HepG2 (cell line): ENCODE measurements at regions not wholly inside any gene's neighbourhood (a gene's known extent, or its start where the extent isn't known, plus 50 kb on each side); places are given as distances from the start of the nearest gene placed in this dataset.

Experiments
- ATAC-seq: fragments of 200-7000 bp; cut with Tn5 transposase; 3 replicates; pipeline ENCODE4 v1.9.1; 2020; ENCODE audit warnings: mild to moderate bottlenecking, moderate library complexity
- BruUV-seq: library from RNA; stranded (reverse); fragments of 400-500 nt; replicated peaks from 2 replicates; lab custom pipeline; 2021; lab: Mats Ljungman, UMichigan
- CTCF ChIA-PET: fragments of 300-600 bp; formaldehyde crosslinking; extraction: SDS; loops from one replicate; lab custom pipeline; 2021; ENCODE audit warnings: low total read pairs, inconsistent platforms, low intra/inter-chr PET ratio; lab: Yijun Ruan, JAX
- POLR2A ChIA-PET: fragments of 350-600 bp; sonication (Branson Sonifier 250); formaldehyde crosslinking; loops from one replicate; lab custom pipeline; 2020; ENCODE audit warnings: antibody characterized with exemption, inconsistent platforms; lab: Yijun Ruan, JAX
- DNase-seq: peaks from one replicate; pipeline ENCODE4 v3.0.0-alpha.2; 2015; ENCODE audit warnings: low spot score
- FAIRE-seq: peaks from 3 replicates; lab custom pipeline; 2011; peaks lifted over from hg19 to GRCh38; lab: Jason Lieb, UNC
- H2AFZ ChIP-seq: one replicate; pipeline ENCODE4 v1.6.1; 2011; ENCODE audit warnings: low read length, inconsistent platforms
- H3K27ac ChIP-seq: fragments of 300-600 bp; 3 replicates; pipeline ENCODE4 v1.8.0; 2011; ENCODE audit warnings: mixed run types, mild to moderate bottlenecking, mixed read lengths, low read length, inconsistent platforms; ENCODE audit not compliant: insufficient read depth; ENCODE audit errors: extremely low read length
- H3K27me3 ChIP-seq, 2 experiments: fragments of 200-600 bp in 1 of 2; 2 replicates in 1 of 2; 3 replicates in 1 of 2; pipeline versions ENCODE4 v1.6.0 to v1.8.0; 2011; ENCODE audit warnings: low read length in 2 of 2, mild to moderate bottlenecking in 2 of 2, moderate library complexity in 2 of 2, inconsistent platforms in 1 of 2; ENCODE audit not compliant: insufficient read depth in 2 of 2, control insufficient read depth in 1 of 2
- H3K36me3 ChIP-seq, 2 experiments: fragments of 200-600 bp in 1 of 2; replicated peaks in 1 of 2; 2 replicates in 1 of 2; 3 replicates in 1 of 2; pipeline versions ENCODE4 v1.5.1 to v1.8.0; 2011; ENCODE audit warnings: low read length in 2 of 2, inconsistent platforms in 1 of 2; ENCODE audit not compliant: insufficient read depth in 2 of 2, control insufficient read depth in 1 of 2
- H3K4me1 ChIP-seq: 2 replicates; pipeline ENCODE4 v1.5.1; 2012; ENCODE audit warnings: low read length, inconsistent platforms; ENCODE audit not compliant: insufficient read depth
- H3K4me2 ChIP-seq: 2 replicates; pipeline ENCODE4 v1.6.0; 2011; ENCODE audit warnings: low read depth, low read length, inconsistent platforms
- H3K4me3 ChIP-seq, 3 experiments: fragments of 200-600 bp in 1 of 3; sonication (generic), shearing (Covaris generic) in 1 of 3; replicated peaks in 1 of 3; 2 replicates each; pipeline ENCODE4 v1.5.1; 2011 to 2016; ENCODE audit warnings: low read length in 3 of 3, inconsistent platforms in 2 of 3, low read depth in 2 of 3, mild to moderate bottlenecking in 2 of 3, control low read depth in 1 of 3, mixed read lengths in 1 of 3; ENCODE audit not compliant: insufficient read depth in 1 of 3
- H3K79me2 ChIP-seq: one replicate; pipeline ENCODE4 v1.6.1; 2011; ENCODE audit warnings: low read length, inconsistent platforms; ENCODE audit not compliant: insufficient read depth
- H3K9ac ChIP-seq: 2 replicates; pipeline ENCODE4 v1.6.0; 2011; ENCODE audit warnings: mild to moderate bottlenecking, low read depth, low read length, inconsistent platforms; ENCODE audit not compliant: insufficient read depth
- H3K9me3 ChIP-seq: 2 replicates; pipeline ENCODE4 v1.5.1; 2012; ENCODE audit warnings: mild to moderate bottlenecking, low read length
- H4K20me1 ChIP-seq: 2 replicates; pipeline ENCODE4 v1.6.0; 2011; ENCODE audit warnings: inconsistent platforms, mild to moderate bottlenecking, low read length, moderate library complexity; ENCODE audit not compliant: insufficient read depth
- BCL3 ChIP-seq: sonication (generic); formaldehyde crosslinking; IDR thresholded peaks from 2 replicates; pipeline ENCODE4 v1.5.1; 2020; ENCODE audit warnings: mild to moderate bottlenecking, missing genetic modification reagents, moderate library complexity
- CBX2 ChIP-seq, 2 experiments: fragments of 200-600 bp in 1 of 2; sonication (generic); formaldehyde crosslinking in 1 of 2; IDR thresholded peaks; 2 replicates each; pipeline versions ENCODE4 v1.7.0 to v1.8.1; 2018 to 2022; ENCODE audit warnings: low read depth in 2 of 2, low read length in 1 of 2, mild to moderate bottlenecking in 1 of 2, missing genetic modification reagents in 1 of 2
- GATAD1 ChIP-seq: IDR thresholded peaks from 2 replicates; pipeline ENCODE4 v1.6.1; 2016; ENCODE audit warnings: missing genetic modification reagents, missing compliant biosample characterization
- HOXD1 ChIP-seq: sonication (generic); formaldehyde crosslinking; IDR thresholded peaks from 2 replicates; pipeline ENCODE4 v1.5.0; 2020; ENCODE audit warnings: missing genetic modification reagents
- KAT8 ChIP-seq: IDR thresholded peaks from 2 replicates; pipeline ENCODE4 v1.6.1; 2016; ENCODE audit warnings: missing genetic modification reagents, missing compliant biosample characterization
- MTF2 ChIP-seq: sonication (generic); formaldehyde crosslinking; IDR thresholded peaks from 2 replicates; pipeline ENCODE4 v1.5.0; 2020; ENCODE audit warnings: missing genetic modification reagents, borderline replicate concordance
- MXD4 ChIP-seq: IDR thresholded peaks from 2 replicates; pipeline ENCODE4 v1.6.1; 2016; ENCODE audit warnings: mild to moderate bottlenecking, missing biosample characterization, missing genetic modification reagents
- PPARG ChIP-seq: conservative IDR thresholded peaks from 2 replicates; pipeline ENCODE4 v1.6.1; 2016; ENCODE audit warnings: missing biosample characterization, missing genetic modification reagents
- TAF15 ChIP-seq: fragments of 200-400 bp; formaldehyde crosslinking; IDR thresholded peaks from one replicate; pipeline ENCODE4 v1.6.1; 2018; ENCODE audit warnings: mild to moderate bottlenecking, low read depth, low read length; ENCODE audit not compliant: poor library complexity, severe bottlenecking
- TEAD3 ChIP-seq: optimal IDR thresholded peaks from 2 replicates; pipeline ENCODE3; 2016; ENCODE audit warnings: borderline replicate concordance
- WIZ ChIP-seq: sonication (generic); formaldehyde crosslinking; IDR thresholded peaks from 2 replicates; pipeline ENCODE4 v1.5.1; 2020; ENCODE audit warnings: mild to moderate bottlenecking, missing genetic modification reagents
- ZNF253 ChIP-seq: sonication (generic); formaldehyde crosslinking; IDR thresholded peaks from 2 replicates; pipeline ENCODE4 v1.8.0; 2022; ENCODE audit warnings: mild to moderate bottlenecking, missing genetic modification reagents, borderline replicate concordance
- ZNF343 ChIP-seq: sonication (generic); formaldehyde crosslinking; IDR thresholded peaks from 2 replicates; pipeline ENCODE4 v1.4.0; 2020; ENCODE audit warnings: mild to moderate bottlenecking, missing genetic modification reagents
- ZNF501 ChIP-seq: sonication (generic); formaldehyde crosslinking; IDR thresholded peaks from 2 replicates; pipeline ENCODE4 v1.5.1; 2020; ENCODE audit warnings: mild to moderate bottlenecking, moderate library complexity, missing genetic modification reagents
- ZSCAN31 ChIP-seq: sonication (generic); formaldehyde crosslinking; IDR thresholded peaks from 2 replicates; pipeline ENCODE4 v1.5.0; 2020; ENCODE audit warnings: low read depth, mild to moderate bottlenecking, missing genetic modification reagents
- WGBS: methylation state at CpG from one replicate; pipeline ENCODE4 v1.1.6; 2017; ENCODE audit warnings: low lambda C conversion rate; 5-methylcytosine and 5-hydroxymethylcytosine counted together
- in situ Hi-C: cut with HindIII; loops from 2 replicates; pipeline ENCODE4 v1.10.0; 2017; ENCODE audit warnings: low pct_unique_long_range_greater_than_20kb; ENCODE audit not compliant: extremely low pct_ligation_motif_present
- intact Hi-C: fragments of 100-400 bp; cut with micrococcal nuclease; formaldehyde crosslinking; loops from one replicate; pipeline ENCODE4 v1.10.0; 2022; ENCODE audit not compliant: unreplicated experiment

DNA sequence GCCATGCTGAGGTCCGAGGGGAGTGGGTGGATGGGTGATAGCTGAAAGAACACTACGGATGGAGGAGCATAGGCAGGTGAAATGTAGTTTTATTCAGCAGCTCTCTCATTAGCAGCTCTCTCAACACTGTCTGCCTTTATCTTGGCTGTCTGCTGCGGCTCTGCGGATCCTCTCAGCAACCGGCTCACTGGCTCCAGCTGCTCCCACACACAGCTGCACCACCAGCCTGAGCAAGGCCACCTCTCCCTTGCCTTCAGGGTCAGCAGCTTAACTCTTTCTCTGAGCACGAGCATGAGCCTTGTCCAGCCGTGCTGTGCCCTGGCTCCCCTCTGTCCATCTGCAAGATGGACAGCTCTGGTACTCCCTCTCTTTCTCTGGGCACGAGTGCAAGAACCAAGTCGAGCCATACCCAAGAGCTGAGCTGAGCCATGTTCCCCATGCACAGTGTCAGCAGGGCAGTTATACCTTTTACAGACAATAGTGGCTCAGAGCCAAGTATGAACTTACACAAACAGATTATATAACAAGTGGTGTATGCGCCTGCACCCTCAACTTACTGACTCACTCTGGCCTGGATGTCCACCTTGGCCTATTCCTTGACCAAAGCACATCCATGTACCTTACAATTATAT is 108.5 kb downstream of the MACIR start:
- no peaks in the 10 kb centered on the region for H3K9me3 ChIP-seq
- TF ChIP-seq ZNF501: no peak
- TF ChIP-seq MTF2: no peak
- peak; percentile 93 for TF ChIP-seq ZSCAN31 (CRISPR knock-in tag)
- no peaks in the 10 kb centered on the region for H3K4me1 ChIP-seq
- no peaks in the 10 kb centered on the region for H3K36me3 ChIP-seq
- in situ Hi-C loops (no loop called here), intact Hi-C loops (no loop called here)
- H3K4me2 ChIP-seq: no peak overlapping the region
- no peak overlapping the region for H2AFZ ChIP-seq
- H3K4me3 ChIP-seq: no peak overlapping the region
- H3K79me2 ChIP-seq: no peaks in the 10 kb centered on the region
- no TSS peak for BruUV-seq
- POLR2A ChIA-PET: no interaction called here
- no peak for FAIRE-seq
- no peak overlapping the region for H3K9ac ChIP-seq
- no peaks in the 10 kb centered on the region for H4K20me1 ChIP-seq
- H3K27ac ChIP-seq: no peak overlapping the region
- no peak for DNase-seq
- ATAC-seq: no peak
- CTCF ChIA-PET: no interaction called here
- H3K27me3 ChIP-seq: no peaks in the 10 kb centered on the region
- WGBS: 46% methylated on average over 8 of the region's 10 CpGs

DNA sequence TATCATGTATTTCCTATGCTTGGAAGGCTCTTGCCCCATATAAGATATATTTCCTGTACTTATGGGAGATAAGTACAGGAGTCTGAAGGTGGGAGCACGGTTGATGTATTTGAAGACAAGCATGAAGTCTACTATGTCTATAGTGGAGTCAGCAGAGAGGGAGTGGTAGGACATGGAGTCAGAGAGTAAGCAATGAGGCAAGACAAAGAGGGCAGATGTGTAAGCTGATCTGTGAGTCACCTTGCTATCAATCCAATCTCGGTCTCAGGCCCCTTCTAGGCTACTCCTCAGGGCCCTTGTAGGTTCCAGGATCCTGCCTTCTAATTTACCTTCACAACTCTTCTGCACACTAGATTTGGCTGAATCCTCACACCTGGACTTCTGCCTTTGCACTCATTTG is 105.5 kb downstream of the MACIR start:
- no peak overlapping the region for H3K9ac ChIP-seq
- no peak overlapping the region for H3K4me2 ChIP-seq
- ATAC-seq (no peak), DNase-seq (no peak), FAIRE-seq (no peak)
- ChIA-PET CTCF (no interaction called here), POLR2A (no interaction called here)
- H3K79me2 ChIP-seq: no peaks in the 10 kb centered on the region
- 0% methylated on average over 1 of the region's 2 CpGs for WGBS
- no peaks in the 10 kb centered on the region for H4K20me1 ChIP-seq
- H3K27ac ChIP-seq: no peak overlapping the region
- H3K4me1 ChIP-seq: no peaks in the 10 kb centered on the region
- intact Hi-C loops (no loop called here), in situ Hi-C loops (no loop called here)
- H3K36me3 ChIP-seq: no peaks in the 10 kb centered on the region
- H3K4me3 ChIP-seq: no peak overlapping the region
- no peak for TF ChIP-seq MXD4 (CRISPR knock-in tag)
- no peak for TF ChIP-seq TAF15
- TF ChIP-seq BCL3: no peak
- no peak for TF ChIP-seq PPARG (CRISPR knock-in tag)
- TF ChIP-seq GATAD1 (CRISPR knock-in tag): no peak
- TF ChIP-seq CBX2 (IDR thresholded peaks at IDR 0.05; ENCODE audit: low read depth, low read length): no peak
- TF ChIP-seq CBX2 (CRISPR knock-in tag; IDR thresholded peaks at IDR 0.05; ENCODE audit: low read depth): no peak
- no peak for TF ChIP-seq HOXD1 (CRISPR knock-in tag)
- no peak for TF ChIP-seq TEAD3 (CRISPR knock-in tag)
- no peak for TF ChIP-seq KAT8 (CRISPR knock-in tag)
- no peak for TF ChIP-seq ZNF343
- no peak for TF ChIP-seq WIZ (CRISPR knock-in tag)
- TF ChIP-seq ZNF253 (CRISPR knock-in tag): no peak
- no peaks in the 10 kb centered on the region for H3K9me3 ChIP-seq
- no TSS peak for BruUV-seq
- H2AFZ ChIP-seq: no peak overlapping the region
- no peaks in the 10 kb centered on the region; a peak in 1 of 5 replicates for H3K27me3 ChIP-seq
